ENCODE measurements at regions not wholly inside any gene's neighbourhood (a gene's known extent, or its start where the extent isn't known, plus 50 kb on each side); places are given as distances from the start of the nearest gene placed in this dataset.

DNA sequence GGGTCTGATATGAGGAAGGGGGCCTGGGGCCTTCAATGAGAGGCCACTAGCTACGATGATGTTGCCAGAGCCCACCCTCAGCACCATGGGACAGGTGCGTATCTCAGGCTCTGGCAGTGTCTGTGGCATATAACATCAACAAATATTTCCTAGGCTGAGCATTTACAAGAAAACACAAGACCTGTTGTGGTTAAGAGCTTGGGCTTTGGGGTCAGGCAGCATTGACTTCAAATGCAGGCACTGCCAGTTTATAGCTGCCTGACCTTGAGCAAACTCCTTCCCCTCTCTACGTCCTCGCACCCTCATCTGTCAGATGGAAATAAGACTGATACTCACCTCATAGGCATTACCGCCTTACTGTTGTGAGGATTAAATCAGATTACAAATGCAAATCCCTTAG, 156.0 kb downstream of the KATNAL1 start:
- Histone ChIP-seq H3K4me1 (ENCODE audit: control insufficient read depth in 1 of 2, insufficient read depth in 2 of 2, low read length in 2 of 2) (peaks cover 13 to 14% of the 10 kb centered on the region in 2 experiments), H2BK5ac (ENCODE audit: low read depth, low read length, poor library complexity) (no peak overlapping the region), H3K79me2 (ENCODE audit: control insufficient read depth, insufficient read depth, low read length, poor library complexity) (no peaks in the 10 kb centered on the region), H3K27me3 (ENCODE audit: insufficient read depth, low read length) (no peaks in the 10 kb centered on the region), H3K18ac (ENCODE audit: low read length) (peak overlapping the region; percentile 26), H3K4me3 (ENCODE audit: low read depth, low read length) (no peak overlapping the region), H4K8ac (ENCODE audit: low read depth, low read length) (no peak overlapping the region), H3K4ac (ENCODE audit: low read depth, low read length) (no peak overlapping the region), H2BK120ac (ENCODE audit: insufficient read depth, low read length, poor library complexity) (no peak overlapping the region), H3K14ac (ENCODE audit: low read length) (no peak overlapping the region), H3K9ac (ENCODE audit: low read length) (no peak overlapping the region), H3K9me3 (ENCODE audit: insufficient read depth, low read depth, low read length) (no peaks in the 10 kb centered on the region), H3K23ac (ENCODE audit: low read length) (no peak overlapping the region), H3K36me3 (ENCODE audit: control insufficient read depth in 1 of 2, insufficient read depth in 2 of 2, low read length in 2 of 2) (no peaks in the 10 kb centered on the region), H2BK12ac (ENCODE audit: low read length) (peak overlapping the region; percentile 8), H3K27ac (ENCODE audit: low read depth, low read length) (no peak overlapping the region), H3K4me2 (ENCODE audit: low read length) (no peak overlapping the region), H4K91ac (ENCODE audit: low read depth, low read length) (no peak overlapping the region), H3K79me1 (ENCODE audit: low read length) (peaks cover 1% of the 10 kb centered on the region), H2AK5ac (ENCODE audit: low read length) (no peak overlapping the region), H4K12ac (ENCODE audit: low read depth, low read length) (no peak overlapping the region), H2AFZ (ENCODE audit: insufficient read depth, low read length, poor library complexity) (no peak overlapping the region)
- no CpG with 5 or more reads among the region's 5 CpGs for WGBS (ENCODE audit: extremely low coverage, insufficient coverage, insufficient read length)
- DNase-seq: no peak

DNA sequence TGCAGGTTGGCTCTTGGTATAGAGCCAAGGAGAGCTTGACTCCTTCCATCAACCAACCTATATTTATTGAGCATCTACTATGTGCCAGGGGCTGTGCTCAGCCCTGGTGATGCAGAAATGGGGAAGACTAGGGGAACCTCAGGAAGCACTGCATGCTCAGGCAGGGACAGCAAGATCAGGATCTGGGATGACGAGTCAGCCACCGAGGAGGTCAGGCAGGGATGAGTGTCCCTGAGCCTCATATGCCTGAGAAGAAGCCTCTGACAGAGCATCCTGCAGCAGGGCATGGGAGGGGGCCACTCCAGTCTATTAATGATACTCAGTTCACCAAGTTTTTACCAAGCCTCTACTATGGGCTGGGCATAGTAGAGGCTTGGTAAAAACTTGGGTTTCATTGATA, 158.1 kb downstream of the KATNAL1 start:
- H3K4me2 ChIP-seq (ENCODE audit: low read length): no peak overlapping the region
- H3K23ac ChIP-seq (ENCODE audit: low read length): no peak overlapping the region
- no peak overlapping the region for H4K12ac ChIP-seq (ENCODE audit: low read depth, low read length)
- H4K91ac ChIP-seq (ENCODE audit: low read depth, low read length): no peak overlapping the region
- no peaks in the 10 kb centered on the region for H3K9me3 ChIP-seq (ENCODE audit: insufficient read depth, low read depth, low read length)
- DNase-seq: no peak
- H3K4me3 ChIP-seq (ENCODE audit: low read depth, low read length): no peak overlapping the region
- H3K79me2 ChIP-seq (ENCODE audit: control insufficient read depth, insufficient read depth, low read length, poor library complexity): no peaks in the 10 kb centered on the region
- no peak overlapping the region for H3K9ac ChIP-seq (ENCODE audit: low read length)
- no peak overlapping the region for H2BK5ac ChIP-seq (ENCODE audit: low read depth, low read length, poor library complexity)
- H3K79me1 ChIP-seq (ENCODE audit: low read length): peaks cover 6% of the 10 kb centered on the region
- H2BK120ac ChIP-seq (ENCODE audit: insufficient read depth, low read length, poor library complexity): no peak overlapping the region
- H2AK5ac ChIP-seq (ENCODE audit: low read length): no peak overlapping the region
- H4K8ac ChIP-seq (ENCODE audit: low read depth, low read length): no peak overlapping the region
- WGBS (ENCODE audit: extremely low coverage, insufficient coverage, insufficient read length): no CpG with 5 or more reads among the region's 2 CpGs
- H2AFZ ChIP-seq (ENCODE audit: insufficient read depth, low read length, poor library complexity): no peak overlapping the region
- no peak overlapping the region for H3K14ac ChIP-seq (ENCODE audit: low read length)
- H3K36me3 ChIP-seq (ENCODE audit: control insufficient read depth in 1 of 2, insufficient read depth in 2 of 2, low read length in 2 of 2): no peaks in the 10 kb centered on the region
- H3K18ac ChIP-seq (ENCODE audit: low read length): no peak overlapping the region
- no peak overlapping the region for H3K4ac ChIP-seq (ENCODE audit: low read depth, low read length)
- no peak overlapping the region for H2BK12ac ChIP-seq (ENCODE audit: low read length)
- no peak overlapping the region for H3K27ac ChIP-seq (ENCODE audit: low read depth, low read length)
- no peaks in the 10 kb centered on the region for H3K27me3 ChIP-seq (ENCODE audit: insufficient read depth, low read length)
- H3K4me1 ChIP-seq (ENCODE audit: control insufficient read depth in 1 of 2, insufficient read depth in 2 of 2, low read length in 2 of 2): peaks cover 6 to 7% of the 10 kb centered on the region in 2 experiments

DNA sequence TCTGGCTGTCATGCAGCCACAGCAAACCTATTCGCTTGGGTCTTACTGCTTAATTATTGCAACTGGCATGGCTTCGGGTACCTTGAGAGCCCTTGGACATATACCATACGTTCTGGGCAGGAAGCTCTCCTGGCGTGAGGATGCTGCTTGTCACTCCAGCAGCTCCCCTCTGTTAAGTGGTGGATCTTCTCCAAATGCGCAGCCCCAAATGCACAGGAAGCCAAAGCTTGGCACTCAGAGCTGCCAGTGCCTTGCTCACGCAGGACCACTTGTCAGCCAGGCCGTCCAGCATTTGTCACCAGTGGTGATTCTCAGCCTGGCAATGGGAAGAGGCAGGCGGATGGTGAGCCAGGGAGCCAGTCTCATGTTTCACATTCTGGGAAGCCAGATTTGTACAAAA, 158.6 kb downstream of the KATNAL1 start:
- Histone ChIP-seq H3K4me1 (ENCODE audit: control insufficient read depth in 1 of 2, insufficient read depth in 2 of 2, low read length in 2 of 2) (peaks cover 4 to 6% of the 10 kb centered on the region in 2 experiments), H3K36me3 (ENCODE audit: control insufficient read depth in 1 of 2, insufficient read depth in 2 of 2, low read length in 2 of 2) (no peaks in the 10 kb centered on the region), H3K9ac (ENCODE audit: low read length) (no peak overlapping the region), H3K4me2 (ENCODE audit: low read length) (no peak overlapping the region), H4K12ac (ENCODE audit: low read depth, low read length) (no peak overlapping the region), H4K8ac (ENCODE audit: low read depth, low read length) (no peak overlapping the region), H3K23ac (ENCODE audit: low read length) (no peak overlapping the region), H3K4ac (ENCODE audit: low read depth, low read length) (no peak overlapping the region), H3K27ac (ENCODE audit: low read depth, low read length) (no peak overlapping the region), H2BK12ac (ENCODE audit: low read length) (peak overlapping the region; percentile 28), H4K91ac (ENCODE audit: low read depth, low read length) (no peak overlapping the region), H3K18ac (ENCODE audit: low read length) (peak overlapping the region; percentile 15), H3K9me3 (ENCODE audit: insufficient read depth, low read depth, low read length) (no peaks in the 10 kb centered on the region), H2AFZ (ENCODE audit: insufficient read depth, low read length, poor library complexity) (no peak overlapping the region), H3K79me2 (ENCODE audit: control insufficient read depth, insufficient read depth, low read length, poor library complexity) (no peaks in the 10 kb centered on the region), H3K79me1 (ENCODE audit: low read length) (peaks cover 10% of the 10 kb centered on the region), H3K27me3 (ENCODE audit: insufficient read depth, low read length) (no peaks in the 10 kb centered on the region), H2BK5ac (ENCODE audit: low read depth, low read length, poor library complexity) (no peak overlapping the region), H3K4me3 (ENCODE audit: low read depth, low read length) (no peak overlapping the region), H2AK5ac (ENCODE audit: low read length) (peak overlapping the region; percentile 11), H3K14ac (ENCODE audit: low read length) (no peak overlapping the region), H2BK120ac (ENCODE audit: insufficient read depth, low read length, poor library complexity) (no peak overlapping the region)
- WGBS (ENCODE audit: extremely low coverage, insufficient coverage, insufficient read length): no CpG with 5 or more reads among the region's 8 CpGs
- DNase-seq: no peak

DNA sequence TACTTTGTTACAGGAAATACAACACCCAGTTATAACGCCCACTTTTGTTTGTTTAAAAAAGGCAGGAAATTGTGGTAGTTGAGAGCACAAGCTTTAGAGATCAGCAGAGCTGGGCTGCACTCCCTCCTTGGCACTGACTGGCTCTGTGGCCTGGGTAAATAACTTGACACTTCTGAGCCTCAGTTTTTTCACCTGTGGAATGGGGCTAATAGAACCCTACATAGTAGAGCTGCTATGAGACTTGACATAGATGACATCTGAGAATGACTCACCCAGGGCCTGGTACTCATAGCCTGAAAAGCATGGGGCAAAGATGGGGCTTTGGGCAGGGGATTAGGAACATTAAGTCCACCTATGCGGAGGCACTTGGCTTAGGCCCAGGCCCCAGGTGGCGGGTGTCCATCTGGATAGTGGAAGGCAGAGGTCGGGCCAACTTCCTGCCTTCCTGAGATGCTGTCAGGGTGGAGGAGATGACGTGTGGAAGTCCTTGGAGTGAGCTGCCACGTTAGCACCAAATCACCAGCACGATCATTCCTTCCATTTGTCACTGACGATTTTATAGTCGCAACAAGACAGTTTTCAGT, 159.1 kb downstream of the KATNAL1 start:
- Histone ChIP-seq H3K18ac (ENCODE audit: low read length) (no peak overlapping the region), H3K79me1 (ENCODE audit: low read length) (peaks cover 15% of the 10 kb centered on the region), H2BK120ac (ENCODE audit: insufficient read depth, low read length, poor library complexity) (no peak overlapping the region), H4K12ac (ENCODE audit: low read depth, low read length) (no peak overlapping the region), H3K27me3 (ENCODE audit: insufficient read depth, low read length) (no peaks in the 10 kb centered on the region), H3K9ac (ENCODE audit: low read length) (no peak overlapping the region), H3K9me3 (ENCODE audit: insufficient read depth, low read depth, low read length) (no peaks in the 10 kb centered on the region), H3K4me2 (ENCODE audit: low read length) (no peak overlapping the region), H3K14ac (ENCODE audit: low read length) (no peak overlapping the region), H4K91ac (ENCODE audit: low read depth, low read length) (no peak overlapping the region), H2BK5ac (ENCODE audit: low read depth, low read length, poor library complexity) (no peak overlapping the region), H2AK5ac (ENCODE audit: low read length) (no peak overlapping the region), H3K23ac (ENCODE audit: low read length) (no peak overlapping the region), H3K4me3 (ENCODE audit: low read depth, low read length) (no peak overlapping the region), H3K27ac (ENCODE audit: low read depth, low read length) (no peak overlapping the region), H3K36me3 (ENCODE audit: control insufficient read depth in 1 of 2, insufficient read depth in 2 of 2, low read length in 2 of 2) (no peaks in the 10 kb centered on the region), H4K8ac (ENCODE audit: low read depth, low read length) (no peak overlapping the region), H2BK12ac (ENCODE audit: low read length) (peak overlapping the region; percentile 28), H2AFZ (ENCODE audit: insufficient read depth, low read length, poor library complexity) (no peak overlapping the region), H3K4me1 (ENCODE audit: control insufficient read depth in 1 of 2, insufficient read depth in 2 of 2, low read length in 2 of 2) (peaks cover 5 to 9% of the 10 kb centered on the region in 2 experiments), H3K79me2 (ENCODE audit: control insufficient read depth, insufficient read depth, low read length, poor library complexity) (peaks cover 3% of the 10 kb centered on the region), H3K4ac (ENCODE audit: low read depth, low read length) (no peak overlapping the region)
- WGBS (ENCODE audit: extremely low coverage, insufficient coverage, insufficient read length): no CpG with 5 or more reads among the region's 9 CpGs
- no peak for DNase-seq
